Nephron progenitor cell (in vitro differentiated cells): ENCODE measurements at regions not wholly inside any gene's neighbourhood (a gene's known extent, or its start where the extent isn't known, plus 50 kb on each side); places are given as distances from the start of the nearest gene placed in this dataset.

Experiments
- DNase-seq: peaks from one replicate; pipeline ENCODE4 v3.0.0; 2021
- H3K27ac Mint-ChIP-seq: 2 replicates; pipeline ENCODE4 v1.8.0; 2021; ENCODE audit warnings: mild to moderate bottlenecking, moderate library complexity, mixed read lengths
- H3K27me3 Mint-ChIP-seq: 2 replicates; pipeline ENCODE4 v1.8.0; 2021; ENCODE audit warnings: mild to moderate bottlenecking, low read depth, mixed read lengths; ENCODE audit not compliant: poor library complexity
- H3K36me3 Mint-ChIP-seq: 2 replicates; pipeline ENCODE4 v1.8.0; 2021; ENCODE audit warnings: low read depth, mixed read lengths
- H3K4me1 Mint-ChIP-seq: 2 replicates; pipeline ENCODE4 v1.8.0; 2021; ENCODE audit warnings: mixed read lengths
- H3K4me3 Mint-ChIP-seq: 2 replicates; pipeline ENCODE4 v1.8.0; 2021; ENCODE audit warnings: mild to moderate bottlenecking, moderate library complexity, mixed read lengths
- H3K9me3 Mint-ChIP-seq: 2 replicates; pipeline ENCODE4 v1.8.0; 2021; ENCODE audit warnings: mild to moderate bottlenecking, moderate library complexity, mixed read lengths
- TF ChIP-seq, protein P1 (sequence below): fragments of 200-600 bp; sonication (generic); IDR thresholded peaks from 2 replicates; pipeline ENCODE4 v1.5.0; 2021; ENCODE audit warnings: antibody characterized with exemption

- DNase-seq: no peak
- H3K9me3 Mint-ChIP-seq: peaks cover 10% of the 10 kb centered on the region
- H3K4me1 Mint-ChIP-seq: peaks cover 12% of the 10 kb centered on the region
- no peaks in the 10 kb centered on the region for H3K36me3 Mint-ChIP-seq
- H3K4me3 Mint-ChIP-seq: no peak overlapping the region
- TF ChIP-seq, protein P1, sequence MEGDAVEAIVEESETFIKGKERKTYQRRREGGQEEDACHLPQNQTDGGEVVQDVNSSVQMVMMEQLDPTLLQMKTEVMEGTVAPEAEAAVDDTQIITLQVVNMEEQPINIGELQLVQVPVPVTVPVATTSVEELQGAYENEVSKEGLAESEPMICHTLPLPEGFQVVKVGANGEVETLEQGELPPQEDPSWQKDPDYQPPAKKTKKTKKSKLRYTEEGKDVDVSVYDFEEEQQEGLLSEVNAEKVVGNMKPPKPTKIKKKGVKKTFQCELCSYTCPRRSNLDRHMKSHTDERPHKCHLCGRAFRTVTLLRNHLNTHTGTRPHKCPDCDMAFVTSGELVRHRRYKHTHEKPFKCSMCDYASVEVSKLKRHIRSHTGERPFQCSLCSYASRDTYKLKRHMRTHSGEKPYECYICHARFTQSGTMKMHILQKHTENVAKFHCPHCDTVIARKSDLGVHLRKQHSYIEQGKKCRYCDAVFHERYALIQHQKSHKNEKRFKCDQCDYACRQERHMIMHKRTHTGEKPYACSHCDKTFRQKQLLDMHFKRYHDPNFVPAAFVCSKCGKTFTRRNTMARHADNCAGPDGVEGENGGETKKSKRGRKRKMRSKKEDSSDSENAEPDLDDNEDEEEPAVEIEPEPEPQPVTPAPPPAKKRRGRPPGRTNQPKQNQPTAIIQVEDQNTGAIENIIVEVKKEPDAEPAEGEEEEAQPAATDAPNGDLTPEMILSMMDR: no peak
- H3K27ac Mint-ChIP-seq: no peak overlapping the region
- H3K27me3 Mint-ChIP-seq: no peaks in the 10 kb centered on the region
Measured at GRCh38 chr5:136894070-136894469, 528.7 kb upstream of the TRPC7 start.

GRCh38 chr5:136892000-136892399 lies 526.7 kb upstream of the TRPC7 start:
- no peak for DNase-seq
- H3K27ac Mint-ChIP-seq: no peak overlapping the region
- H3K36me3 Mint-ChIP-seq: no peaks in the 10 kb centered on the region
- no peaks in the 10 kb centered on the region for H3K9me3 Mint-ChIP-seq
- no peaks in the 10 kb centered on the region for H3K27me3 Mint-ChIP-seq
- peak overlapping the region; percentile 34 for H3K4me3 Mint-ChIP-seq
- TF ChIP-seq, protein P1: no peak
- peaks cover 12% of the 10 kb centered on the region for H3K4me1 Mint-ChIP-seq

- TF ChIP-seq, protein P1: no peak
- Mint-ChIP-seq H3K4me3 (no peak overlapping the region), H3K27me3 (no peaks in the 10 kb centered on the region), H3K27ac (no peak overlapping the region), H3K36me3 (no peaks in the 10 kb centered on the region), H3K9me3 (no peaks in the 10 kb centered on the region), H3K4me1 (peaks cover 12% of the 10 kb centered on the region)
- DNase-seq: no peak
Measured at GRCh38 chr5:136891175-136891972, 526.0 kb upstream of the TRPC7 start.

GRCh38 chr5:136890431-136891148 lies 525.2 kb upstream of the TRPC7 start:
- Mint-ChIP-seq H3K4me3 (no peak overlapping the region), H3K36me3 (no peaks in the 10 kb centered on the region), H3K4me1 (peaks cover 12% of the 10 kb centered on the region), H3K9me3 (no peaks in the 10 kb centered on the region), H3K27me3 (no peaks in the 10 kb centered on the region), H3K27ac (no peak overlapping the region)
- TF ChIP-seq, protein P1: no peak
- no peak for DNase-seq

- H3K27ac Mint-ChIP-seq: no peak overlapping the region
- H3K36me3 Mint-ChIP-seq: no peaks in the 10 kb centered on the region
- TF ChIP-seq, protein P1: no peak
- H3K4me1 Mint-ChIP-seq: peaks cover 3% of the 10 kb centered on the region
- DNase-seq: no peak
- peaks cover 12% of the 10 kb centered on the region for H3K9me3 Mint-ChIP-seq
- no peaks in the 10 kb centered on the region for H3K27me3 Mint-ChIP-seq
- H3K4me3 Mint-ChIP-seq: no peak overlapping the region
Measured at GRCh38 chr5:136886608-136887007, 521.3 kb upstream of the TRPC7 start.
